G401.6 (cell line): ENCODE measurements at regions not wholly inside any gene's neighbourhood (a gene's known extent, or its start where the extent isn't known, plus 50 kb on each side); places are given as distances from the start of the nearest gene placed in this dataset.
"Not testable (repeated sequence)": the region's sequence is repeated elsewhere in the genome, so short reads cannot be mapped to it uniquely, and the experiment has no call there.

Source experiments
- FAIRE-seq: peaks from 2 replicates; lab custom pipeline; 2012; peaks lifted over from hg19 to GRCh38; lab: Jason Lieb, UNC

DNA sequence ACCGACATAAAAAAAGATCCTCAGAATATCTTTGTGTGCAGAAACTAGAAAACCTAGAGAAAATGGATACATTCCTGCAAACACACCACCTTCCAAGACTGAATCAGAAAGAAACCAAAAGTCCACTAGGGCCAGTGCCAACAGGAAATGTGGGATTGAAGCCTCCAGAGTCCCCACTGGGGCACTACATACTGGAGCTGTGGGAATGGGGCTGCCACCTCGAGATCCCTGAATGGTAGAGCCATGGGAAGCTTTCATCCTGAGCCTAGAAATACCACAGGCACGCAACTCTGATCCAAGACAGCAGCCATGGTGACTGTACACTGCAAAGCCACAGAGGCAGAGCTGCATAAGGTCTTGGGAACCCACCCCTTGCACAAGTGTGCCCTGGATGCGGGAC is 111.6 kb upstream of the TPTE start:
- FAIRE-seq: not testable (repeated sequence)

DNA sequence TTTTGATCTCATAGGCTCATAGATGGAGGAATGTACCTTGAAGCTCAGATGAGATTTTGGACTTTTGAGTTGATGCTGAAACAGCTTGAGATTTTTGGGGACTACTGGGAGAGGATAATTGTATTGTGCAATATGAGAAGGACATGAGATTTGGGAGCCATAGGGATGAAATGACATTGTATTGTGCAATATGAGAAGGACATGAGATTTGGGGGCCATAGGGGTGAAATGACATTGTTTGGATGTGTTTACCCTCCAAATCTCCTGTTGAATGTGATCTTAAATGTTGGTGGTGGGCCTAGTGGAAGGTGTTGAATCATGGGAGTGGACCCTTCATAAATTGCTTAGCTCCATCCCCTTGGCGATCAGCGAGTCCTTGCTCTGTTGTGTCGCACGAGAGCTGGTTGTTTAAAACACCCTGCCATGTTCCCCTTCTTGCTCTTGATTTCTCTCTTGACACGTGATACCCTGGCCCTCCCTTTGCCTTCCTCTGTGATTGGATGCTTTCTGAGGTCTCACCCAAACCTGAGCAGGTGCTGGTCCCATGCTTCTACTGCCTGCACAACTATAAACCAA is 110.9 kb upstream of the TPTE start:
- FAIRE-seq: not testable (repeated sequence)

DNA sequence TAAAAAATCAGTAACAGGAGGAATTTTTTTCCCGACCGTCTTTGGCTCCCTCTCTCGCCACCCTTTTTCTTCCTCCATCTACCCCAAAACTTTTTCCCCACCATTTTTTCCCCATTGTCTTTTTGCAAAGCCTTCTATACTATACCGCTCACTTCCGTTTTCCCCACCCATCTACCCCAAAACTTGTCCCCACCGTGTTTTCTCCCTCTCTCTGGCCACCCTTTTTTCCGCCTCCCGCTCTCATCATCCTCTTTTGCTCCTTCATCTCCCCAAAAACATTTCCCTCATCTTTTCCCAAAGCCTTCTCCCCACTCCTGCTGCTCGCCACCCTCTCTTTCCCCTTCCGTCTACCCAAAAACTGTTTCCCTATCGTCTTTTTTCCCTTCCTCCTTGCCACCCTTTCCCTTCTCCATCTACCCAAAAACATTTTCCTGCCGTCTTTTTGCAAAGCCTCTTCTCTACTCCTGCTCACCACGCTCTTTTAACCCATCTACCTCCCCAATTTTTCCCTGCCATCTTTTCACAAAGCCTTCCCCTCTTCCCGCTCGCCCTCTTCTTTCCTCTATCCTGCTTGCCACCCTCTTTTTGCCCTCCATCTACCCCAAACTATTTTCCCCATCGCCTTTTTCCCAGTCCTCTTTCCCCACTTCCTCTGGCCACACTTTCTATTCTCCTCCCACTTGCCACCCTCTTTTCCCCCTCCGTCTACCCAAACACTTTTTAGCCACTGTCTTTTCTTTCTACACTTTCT is 109.4 kb upstream of the TPTE start:
- not testable (repeated sequence) for FAIRE-seq

DNA sequence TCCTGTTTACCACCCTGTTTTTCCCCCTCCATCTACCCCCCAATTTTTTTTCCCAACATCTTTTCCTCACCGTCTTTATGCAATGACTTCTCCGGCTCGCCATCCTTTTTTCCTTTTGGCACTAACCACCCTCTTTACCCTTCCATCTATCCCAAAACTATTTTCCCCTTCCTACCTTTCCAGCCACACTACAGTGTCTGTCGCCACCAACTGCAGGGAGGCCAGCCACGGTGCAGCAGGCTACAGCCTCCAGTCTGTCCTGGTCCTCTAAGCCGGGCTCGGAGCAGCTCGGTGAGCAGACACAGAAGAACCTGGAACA is 108.5 kb upstream of the TPTE start:
- not testable (repeated sequence) for FAIRE-seq

DNA sequence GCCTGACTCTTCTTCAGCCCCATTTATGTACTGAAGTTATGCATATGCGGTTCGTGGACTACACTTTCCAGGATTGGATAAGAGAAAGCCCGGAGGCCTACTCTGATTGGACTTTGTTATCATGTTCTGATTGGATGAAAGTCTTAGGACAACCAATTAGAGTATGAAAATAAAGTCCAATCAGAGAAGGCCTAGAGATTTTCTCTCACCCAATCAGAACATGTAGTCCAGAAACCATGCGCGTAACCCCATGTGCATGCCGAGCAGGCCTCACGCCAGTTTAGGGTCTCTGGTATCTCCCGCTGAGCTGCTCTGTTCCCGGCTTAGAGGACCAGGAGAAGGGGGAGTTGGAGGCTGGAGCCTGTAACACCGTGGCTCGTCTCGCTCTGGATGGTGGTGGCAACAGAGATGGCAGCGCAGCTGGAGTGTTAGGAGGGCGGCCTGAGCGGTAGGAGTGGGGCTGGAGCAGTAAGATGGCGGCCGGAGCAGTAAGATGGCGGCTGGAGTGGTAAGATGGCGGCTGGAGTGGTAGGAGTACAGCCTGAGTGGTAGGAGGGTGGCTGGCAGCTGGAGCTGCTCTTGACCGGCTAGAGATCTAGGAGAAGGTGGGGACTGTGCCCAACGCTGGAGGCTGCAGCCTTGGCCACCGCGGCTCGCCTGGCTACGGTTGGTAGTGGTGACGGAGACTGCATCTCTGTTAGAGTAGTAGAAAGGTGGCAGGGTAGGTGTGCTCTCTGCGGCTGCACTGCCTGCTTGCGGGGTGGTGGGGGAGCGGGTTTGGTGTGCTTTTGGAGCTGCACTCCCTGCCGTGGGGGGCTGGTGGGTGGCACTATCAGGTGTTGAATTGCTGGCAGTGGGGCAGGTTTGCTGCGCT is 107.9 kb upstream of the TPTE start:
- FAIRE-seq: not testable (repeated sequence)

DNA sequence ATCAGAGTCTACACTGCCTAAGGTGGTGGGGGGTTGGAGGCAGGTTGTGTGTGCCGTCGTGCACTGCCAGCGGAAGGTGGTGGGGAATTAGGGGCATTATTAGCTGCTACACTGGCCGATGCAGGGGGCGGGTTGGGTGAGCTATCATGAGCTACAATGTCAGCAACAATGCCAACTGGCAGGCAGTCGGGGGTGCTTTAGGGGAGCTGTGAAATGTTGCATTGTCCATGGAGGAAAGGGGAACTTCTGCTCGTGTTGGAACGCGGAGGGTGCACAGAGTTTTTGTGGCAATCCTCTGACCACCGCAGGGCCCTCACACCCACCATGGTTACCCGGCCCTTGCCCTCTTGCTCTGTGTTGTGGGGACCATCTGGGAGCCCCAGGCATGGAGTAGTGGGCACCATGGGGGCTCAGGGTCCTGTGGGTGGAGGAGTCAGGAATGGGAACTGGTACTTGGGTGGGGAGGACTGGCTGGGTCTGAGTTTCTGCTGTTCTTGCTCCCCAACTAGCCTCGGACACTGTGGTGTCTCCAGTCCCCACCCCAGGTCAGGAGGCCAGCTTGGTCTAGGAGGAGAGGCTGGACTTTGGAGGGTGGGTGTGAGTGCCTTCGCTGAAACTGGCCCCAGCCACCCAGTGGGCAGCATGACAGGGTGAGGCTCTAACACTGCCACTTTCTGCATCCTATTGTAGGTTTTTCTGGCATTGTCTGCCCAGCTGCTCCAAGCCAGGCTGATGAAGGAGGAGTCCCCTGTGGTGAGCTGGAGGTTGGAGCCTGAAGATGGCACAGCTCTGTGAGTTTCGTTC is 107.1 kb upstream of the TPTE start:
- FAIRE-seq: not testable (repeated sequence)

DNA sequence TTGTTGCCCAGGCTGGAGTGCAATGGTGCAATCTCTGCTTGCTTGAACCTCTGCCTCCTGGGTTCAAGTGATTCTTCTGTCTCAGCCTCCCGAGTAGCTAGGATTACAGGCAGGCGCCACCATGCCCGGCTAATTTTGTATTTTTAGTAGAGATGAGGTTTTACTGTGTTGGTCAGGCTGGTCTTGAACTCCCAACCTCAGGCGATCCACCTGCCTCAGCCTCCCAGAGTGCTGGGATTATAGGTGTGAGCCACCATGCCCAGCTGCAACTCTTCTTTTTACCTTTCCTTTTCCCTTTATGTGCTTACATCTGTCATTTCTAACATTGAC is 106.5 kb upstream of the TPTE start:
- not testable (repeated sequence) for FAIRE-seq

DNA sequence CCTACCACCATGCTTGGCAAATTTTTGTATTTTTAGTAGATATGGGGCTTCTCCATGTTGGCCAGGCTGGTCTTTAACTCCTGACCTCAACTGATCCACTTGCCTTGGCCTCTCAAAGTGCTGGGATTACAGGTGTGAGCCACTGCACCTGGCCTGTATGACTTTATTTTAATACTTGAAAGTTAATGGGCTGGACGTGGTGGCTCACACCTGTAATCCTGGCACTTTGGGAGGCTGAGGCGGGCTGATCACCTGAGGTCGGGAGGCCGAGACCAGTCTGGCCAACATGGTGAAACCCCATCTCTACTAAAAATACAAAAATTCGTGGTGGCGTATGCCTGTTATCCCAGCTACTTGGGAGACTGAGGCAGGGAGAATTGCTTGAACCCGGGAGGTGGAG is 105.9 kb upstream of the TPTE start:
- FAIRE-seq: not testable (repeated sequence)

DNA sequence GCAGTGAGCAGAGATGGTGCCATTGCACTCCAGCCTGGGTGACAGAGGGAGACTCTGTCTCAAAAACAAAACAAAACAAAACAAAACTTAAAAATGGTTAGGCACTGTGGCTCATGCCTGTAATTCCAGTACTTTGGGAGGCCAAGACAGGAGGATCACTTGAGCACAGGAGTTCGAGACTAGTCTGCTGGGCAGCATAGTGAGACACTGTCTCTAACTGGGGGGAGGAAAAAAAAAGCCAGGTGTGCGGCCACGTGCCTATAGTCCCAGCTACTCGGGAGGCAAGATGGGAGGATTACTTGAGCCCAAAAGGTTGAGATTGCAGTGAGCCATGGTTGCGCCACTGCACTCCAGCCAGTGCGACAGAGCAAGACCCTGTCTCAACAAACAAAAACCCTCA is 105.5 kb upstream of the TPTE start:
- not testable (repeated sequence) for FAIRE-seq

DNA sequence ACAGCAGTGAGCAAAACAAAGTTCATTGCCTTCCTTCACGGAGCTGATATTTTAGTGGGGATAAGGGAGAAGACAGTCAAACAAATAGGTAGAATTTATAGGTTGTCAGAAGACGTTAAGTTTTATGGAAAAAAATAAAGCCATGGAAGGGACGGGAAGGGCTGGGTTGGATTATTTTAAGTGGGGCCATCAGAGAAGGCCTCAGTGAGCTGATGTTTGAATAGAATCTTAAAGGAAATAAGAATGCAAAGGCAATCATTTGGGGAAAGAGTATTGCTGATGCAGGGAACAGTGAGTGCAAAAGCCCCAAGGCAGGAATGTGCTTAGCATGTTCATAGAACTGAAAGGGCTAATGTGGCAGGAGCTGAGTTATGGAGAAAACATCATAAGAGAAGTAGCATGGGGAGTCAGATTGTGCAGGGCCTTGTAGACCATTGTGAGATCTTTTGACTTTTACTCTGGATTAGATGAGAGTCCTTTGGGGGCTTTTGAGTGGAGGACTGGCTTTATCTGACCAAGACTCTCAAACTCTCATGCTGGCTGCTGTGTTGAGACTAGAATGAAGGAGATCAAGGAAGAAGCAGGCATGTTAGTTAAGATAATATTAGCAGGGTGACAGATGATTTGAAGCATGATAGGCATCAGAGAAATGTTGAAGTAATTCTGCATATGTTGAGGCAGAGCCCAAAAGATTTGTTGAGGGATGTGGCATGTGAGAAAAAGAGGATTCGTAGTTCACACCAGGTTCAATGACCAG is 104.5 kb upstream of the TPTE start:
- not testable (repeated sequence) for FAIRE-seq

DNA sequence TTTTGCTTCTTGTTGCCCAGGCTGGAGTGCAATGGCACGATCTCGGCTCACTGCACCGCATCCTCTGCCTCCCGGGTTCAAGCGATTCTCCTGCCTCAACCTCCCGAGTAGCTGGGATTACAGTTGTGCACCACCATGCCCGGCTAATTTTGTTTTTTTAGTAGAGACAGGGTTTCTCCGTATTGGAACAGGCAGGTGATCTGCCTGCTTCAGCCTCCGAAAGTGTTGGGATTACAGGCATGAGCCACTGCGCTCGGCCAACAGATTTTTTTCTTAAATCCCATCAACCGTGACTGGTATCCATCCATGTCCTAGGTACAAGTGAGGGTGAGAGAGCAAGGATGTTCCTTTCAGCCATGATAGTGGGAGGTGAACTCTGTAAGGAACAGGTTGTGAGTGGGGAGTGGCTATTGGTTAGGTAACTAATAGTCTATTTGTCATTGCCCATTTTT is 103.8 kb upstream of the TPTE start:
- not testable (repeated sequence) for FAIRE-seq

DNA sequence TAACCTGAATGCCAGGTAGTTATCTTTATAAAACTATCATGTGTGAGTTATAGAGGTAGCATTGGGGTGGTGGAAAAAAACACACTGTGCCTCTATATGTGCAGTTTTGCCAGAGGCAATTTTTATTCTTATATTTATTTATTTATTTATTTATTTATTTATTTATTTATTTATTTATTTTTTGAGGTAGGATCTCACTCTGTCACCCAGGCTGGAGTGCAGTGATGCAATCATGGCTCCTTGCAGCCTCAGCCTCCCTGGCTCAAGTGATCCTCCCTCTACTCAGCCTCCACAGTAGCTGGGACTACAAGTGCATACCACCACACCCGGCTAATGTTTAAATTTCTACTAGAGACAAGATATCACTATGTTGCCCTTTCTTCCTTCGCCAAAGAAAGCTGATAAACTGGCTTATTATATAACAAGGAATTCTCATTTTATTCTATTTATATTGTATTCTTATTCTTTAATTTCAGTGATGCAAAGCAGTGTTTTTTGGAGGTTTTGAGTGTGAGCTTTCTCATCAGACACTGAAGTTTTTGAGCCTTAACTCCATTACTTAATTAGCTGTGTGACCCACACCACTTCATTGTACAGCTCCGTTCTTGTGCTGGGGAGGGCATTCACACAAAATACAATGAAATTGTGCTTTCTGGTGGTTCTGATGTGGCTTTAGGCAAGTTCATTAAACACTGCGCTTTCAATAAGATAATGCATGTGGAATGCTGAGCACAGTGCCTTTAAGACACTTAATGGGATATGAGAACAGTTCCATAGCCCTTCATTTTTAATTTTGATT is 102.9 kb upstream of the TPTE start:
- FAIRE-seq: not testable (repeated sequence)

DNA sequence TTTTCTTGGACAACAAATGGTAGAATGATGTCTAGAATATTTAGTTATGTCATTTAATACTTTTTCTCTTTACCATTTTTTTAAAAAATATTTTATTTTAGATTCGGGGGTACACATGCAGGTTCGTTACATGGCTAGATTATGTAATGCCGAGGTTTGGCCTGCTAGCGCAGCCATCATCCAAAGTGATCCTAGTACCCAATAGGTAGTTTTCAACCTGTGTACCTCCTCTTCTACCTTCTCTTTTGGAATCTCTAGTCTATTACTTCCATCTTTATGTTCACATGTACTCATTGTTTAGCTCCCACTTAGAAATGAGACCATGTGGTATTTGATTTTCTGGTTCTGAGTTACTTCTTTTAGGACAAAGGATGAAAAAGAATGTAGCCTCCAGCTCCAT is 100.2 kb upstream of the TPTE start:
- not testable (repeated sequence) for FAIRE-seq

DNA sequence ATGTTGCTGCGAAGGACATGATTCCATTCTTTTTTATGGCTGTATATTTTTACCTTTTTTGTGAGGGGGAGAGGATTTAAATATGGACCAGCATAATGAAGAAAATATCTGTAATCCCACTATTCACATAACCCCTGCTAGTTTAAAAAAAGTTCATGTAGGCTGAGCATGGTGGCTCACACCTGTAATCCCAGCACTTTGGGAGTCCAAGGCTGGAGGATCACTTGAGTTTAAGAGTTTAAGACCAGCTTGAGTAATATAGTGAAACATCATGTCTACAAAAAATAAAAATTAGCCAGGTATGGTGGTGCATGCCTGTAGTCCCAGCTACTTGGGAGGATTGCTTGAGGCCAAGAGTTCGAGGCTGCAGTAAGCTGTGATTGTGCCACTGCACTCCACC is 99.8 kb upstream of the TPTE start:
- FAIRE-seq: not testable (repeated sequence)

DNA sequence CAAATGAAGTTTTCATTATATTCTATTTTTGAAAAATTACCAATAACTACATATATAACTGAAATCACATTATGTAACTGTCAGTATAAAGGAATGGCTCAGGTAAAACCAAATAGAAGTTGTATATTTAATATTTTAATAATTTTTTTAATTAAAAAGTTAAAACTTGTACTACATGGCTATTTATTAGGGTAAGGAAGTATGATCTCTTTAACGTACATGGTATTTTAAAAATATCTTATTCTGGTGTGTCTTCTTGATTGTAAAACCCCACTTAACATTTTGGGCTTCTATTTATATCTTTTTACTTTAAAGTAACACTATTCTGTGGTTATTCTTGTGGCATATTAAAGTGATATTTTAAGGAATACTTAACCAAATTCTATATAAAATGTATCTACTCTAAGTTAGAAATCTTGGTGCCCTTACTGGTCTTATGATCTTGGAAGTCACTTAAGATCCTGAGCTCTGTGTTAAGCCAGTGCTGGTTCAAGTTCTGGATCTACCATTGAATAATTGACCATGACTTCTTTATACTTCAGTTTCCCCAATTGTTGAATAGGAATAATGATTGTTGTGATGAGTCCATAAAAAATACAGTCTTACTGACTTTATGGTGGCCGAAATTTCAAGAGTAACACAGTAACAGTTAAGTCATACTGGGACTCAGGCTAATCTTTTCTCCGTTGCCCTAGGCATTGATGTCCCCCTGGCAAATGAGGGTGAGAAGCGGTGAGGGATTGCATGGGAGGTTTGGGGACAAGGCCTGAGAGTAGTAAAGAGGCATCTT is 97.1 kb upstream of the TPTE start:
- FAIRE-seq: peak; percentile 86

DNA sequence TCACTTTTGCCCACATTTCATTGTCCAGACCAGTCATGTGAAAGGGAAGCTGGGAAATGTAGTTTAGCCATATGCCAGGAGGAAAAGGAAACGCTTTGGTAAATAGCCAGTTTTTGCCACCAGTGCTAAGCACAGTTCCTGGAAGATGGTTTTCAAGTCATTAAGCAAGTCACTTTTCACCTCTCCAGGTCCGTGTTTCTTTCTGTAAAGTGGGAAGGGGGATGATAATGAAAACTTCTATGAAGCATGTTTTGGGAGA is 96.6 kb upstream of the TPTE start:
- FAIRE-seq: not testable (repeated sequence)

DNA sequence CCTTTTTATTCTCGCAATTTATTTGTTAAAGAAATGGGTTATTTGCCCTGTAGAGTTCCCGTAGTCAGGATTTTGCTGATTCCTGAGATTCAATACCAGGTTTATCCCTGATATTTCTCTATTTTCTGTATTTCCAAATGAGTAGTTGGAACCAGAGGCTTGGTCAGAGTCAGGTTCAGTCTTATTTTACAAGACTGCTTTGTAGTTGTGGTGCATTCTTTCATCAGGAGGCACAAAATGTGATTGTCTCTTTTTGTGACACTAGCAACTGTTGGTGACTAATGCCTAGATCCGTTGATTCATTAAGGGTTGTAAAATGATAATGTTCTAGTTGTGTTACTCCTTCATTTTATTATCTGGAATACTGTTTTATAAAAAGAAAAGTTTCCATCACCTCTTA is 95.5 kb upstream of the TPTE start:
- no peak for FAIRE-seq

DNA sequence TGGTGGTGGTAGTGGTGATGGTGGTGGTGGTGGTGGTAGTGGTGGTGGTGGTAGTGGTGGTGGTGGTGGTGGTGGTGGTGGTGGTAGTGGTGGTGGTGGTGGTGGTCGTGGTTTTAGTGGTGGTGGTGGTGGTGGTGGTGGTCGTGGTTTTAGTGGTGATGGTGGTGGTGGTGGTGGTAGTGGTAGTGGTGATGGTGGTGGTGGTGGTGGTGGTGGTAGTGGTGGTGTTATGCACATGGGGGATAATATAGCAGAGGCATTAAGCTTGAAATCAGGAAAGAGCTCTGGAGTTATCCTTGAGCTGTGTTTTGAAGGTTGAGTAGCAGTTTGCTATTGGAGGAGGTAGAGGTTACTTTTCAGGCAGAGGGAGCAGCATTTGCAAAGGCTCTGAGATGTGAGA is 94.6 kb upstream of the TPTE start:
- not testable (repeated sequence) for FAIRE-seq

DNA sequence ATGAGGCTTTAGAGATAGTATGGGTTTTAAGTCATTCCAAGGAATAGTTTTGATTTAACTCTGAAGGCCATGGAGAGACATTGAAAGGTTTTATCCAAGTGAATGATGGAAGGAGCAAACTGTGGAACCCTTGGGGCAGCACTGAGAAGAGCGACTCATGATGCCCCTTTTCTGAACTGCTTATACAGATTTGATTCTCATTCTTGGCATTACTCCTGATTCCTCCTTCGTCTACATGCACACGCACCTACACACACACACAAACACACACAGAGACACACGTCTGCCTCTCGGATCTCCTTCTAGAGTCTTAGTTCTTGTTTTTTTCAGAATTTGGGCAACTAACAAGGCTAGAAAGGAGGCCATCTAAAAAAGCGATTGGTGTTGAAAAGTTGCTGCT is 94.1 kb upstream of the TPTE start:
- FAIRE-seq: not testable (repeated sequence)

DNA sequence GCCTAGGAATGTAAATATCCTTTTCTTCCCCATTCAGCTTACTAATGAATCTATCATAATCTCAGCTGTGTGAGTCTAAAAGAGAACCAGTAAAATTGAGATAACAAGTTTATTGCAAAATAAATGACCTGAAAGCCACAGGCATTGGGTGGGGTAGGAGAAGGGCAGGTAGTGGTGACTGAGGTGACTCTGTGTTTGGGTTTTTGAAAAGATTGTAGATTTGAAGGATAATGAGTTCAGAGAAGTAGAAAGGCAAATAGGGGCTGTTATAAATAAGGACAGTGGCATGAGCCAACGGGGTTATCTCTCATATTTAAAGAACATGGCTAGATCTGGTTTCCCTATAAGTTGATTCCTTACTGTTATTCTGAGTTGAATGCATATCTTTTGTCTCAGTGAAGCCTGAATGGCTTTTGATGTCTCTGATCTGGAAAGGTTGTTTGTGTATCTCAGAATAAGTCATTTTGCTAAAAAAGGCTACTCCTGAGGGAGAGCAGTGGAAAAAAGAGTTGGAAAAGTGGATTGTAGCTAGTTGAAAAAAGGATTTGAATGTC is 92.3 kb upstream of the TPTE start:
- FAIRE-seq: not testable (repeated sequence)
